ENCODE measurements at regions not wholly inside any gene's neighbourhood (a gene's known extent, or its start where the extent isn't known, plus 50 kb on each side); places are given as distances from the start of the nearest gene placed in this dataset.
A peak's percentile ranks its signal among the peaks of the same experiment; 100 is the strongest.
"Not testable (repeated sequence)": the region's sequence is repeated elsewhere in the genome, so short reads cannot be mapped to it uniquely, and the experiment has no call there.

DNA sequence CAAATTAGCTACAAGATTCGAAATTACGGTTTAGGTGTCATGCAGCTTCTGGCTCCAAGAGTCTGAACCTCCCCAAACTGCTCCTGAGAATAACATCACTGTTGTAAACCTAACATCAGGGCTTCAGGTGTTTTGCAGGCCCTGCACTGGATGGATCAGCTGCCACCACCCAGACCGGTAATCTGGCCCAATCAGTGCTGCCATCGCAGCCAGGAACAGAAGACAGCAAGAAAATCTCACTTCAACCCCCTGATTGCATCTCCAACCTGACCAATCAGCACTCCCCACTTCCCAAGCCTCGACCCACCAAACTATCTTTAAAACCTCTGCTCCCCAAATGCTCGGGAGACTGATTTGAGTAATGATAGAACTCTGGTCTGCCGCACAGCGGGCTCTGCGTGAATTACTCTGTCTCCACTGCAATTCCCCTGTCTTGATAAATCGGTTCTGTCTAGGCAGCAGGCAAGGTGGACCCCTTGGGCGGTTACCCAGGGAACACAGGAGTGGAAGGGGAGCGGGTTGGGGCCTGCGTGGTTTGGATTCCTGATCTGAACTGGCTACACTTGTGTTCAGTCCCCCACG, 268.5 kb upstream of the SFSWAP start:
- DNase-seq = no peak

- DNase-seq = no peak
Observed at GRCh38 chr12:131443019-131444000, 267.6 kb upstream of the SFSWAP start.

DNA sequence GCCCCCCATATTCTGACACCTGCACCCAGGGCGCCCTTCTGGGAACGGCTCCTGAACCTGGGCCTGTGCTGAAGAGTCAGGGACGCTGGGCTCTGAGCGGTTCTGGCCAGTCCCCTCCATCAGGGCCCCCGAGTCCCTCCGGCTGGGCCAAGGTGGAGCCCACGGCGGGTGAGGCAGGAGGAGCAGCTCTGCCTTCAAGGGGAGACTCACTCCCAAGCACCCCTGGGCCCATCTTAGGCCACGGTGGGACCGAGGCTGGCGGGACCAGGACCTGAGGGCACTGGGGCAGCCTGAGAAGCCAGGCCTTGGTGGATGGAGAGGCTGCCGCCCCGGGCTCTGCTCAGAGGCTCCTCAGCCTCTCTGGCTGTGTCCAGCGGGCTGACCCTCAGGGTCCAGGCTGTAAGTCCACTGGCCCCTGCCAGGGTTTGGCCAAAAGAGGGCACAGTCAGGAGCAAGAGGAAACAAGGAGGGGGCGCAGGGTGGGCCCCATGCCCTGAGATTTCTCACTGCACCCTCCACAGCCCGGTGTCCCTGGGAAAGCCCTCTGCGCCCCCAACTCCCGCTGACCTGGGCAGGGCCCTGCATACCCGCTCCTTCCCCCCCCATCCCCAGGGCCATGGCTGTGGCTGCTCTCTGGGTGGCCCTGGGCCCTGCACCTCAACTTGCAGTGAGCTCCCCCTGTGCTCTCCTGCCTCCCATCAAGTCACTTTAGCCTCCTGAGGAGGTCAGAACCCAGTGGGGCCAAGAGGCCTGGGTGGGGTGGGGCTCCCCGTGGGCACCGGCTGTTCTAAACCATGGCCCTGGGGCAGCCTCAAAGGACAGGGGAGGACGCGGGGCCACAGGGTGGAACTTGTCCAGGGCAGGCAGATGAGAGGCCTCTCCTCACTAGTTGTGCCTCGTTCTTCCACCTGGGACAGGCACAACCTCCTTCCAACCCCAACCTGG, 266.4 kb upstream of the SFSWAP start:
- DNase-seq = no peak

GRCh38 chr12:131445184-131445774, 265.6 kb upstream of the SFSWAP start:
- DNase-seq = no peak

DNA sequence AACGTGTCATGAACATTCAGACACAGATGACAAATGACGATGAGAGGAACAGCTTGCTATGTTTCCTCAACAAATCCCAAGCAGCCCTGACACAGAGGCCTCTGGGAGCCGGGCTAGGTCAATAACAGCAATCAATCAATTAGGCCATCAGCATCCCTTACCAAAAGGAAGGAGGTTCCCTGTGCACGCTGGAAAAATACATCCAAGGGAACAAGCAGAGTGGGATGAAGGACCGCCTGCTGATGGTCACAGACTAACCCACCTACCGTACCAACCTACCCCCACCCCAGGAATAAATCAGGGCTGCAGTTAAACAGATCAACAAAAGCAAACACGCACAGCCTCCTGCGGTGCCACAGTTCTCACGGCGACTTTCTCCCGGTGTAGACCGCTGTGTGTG, 265.1 kb upstream of the SFSWAP start:
- no peak for DNase-seq

GRCh38 chr12:131447636-131448035, 263.3 kb upstream of the SFSWAP start:
- DNase-seq = not testable (repeated sequence)

DNA sequence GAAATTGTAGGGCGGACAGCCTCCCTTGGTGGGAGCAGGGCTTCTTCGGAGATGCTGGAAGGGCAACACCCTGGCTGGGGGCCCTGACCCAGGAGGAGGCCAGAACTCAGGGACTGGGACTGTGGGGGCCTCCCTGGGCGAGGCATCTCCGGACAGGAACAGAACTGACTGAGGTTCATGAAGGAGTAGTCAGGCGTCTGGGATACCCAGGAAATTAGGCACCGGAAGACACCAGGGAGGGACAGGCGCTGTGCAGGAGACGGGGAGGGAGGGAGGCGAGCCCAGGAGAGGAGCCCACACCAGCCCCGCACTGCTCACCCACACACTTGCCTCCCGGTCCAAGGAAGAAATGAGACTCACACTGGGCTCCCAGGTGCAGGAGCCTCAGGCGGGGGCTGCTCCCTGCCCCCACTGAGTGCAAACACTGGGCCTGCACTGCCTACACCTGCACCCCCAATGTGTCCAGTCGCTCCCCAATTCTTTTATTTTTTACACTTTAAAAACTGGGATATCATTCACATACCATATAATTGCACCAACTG, 262.6 kb upstream of the SFSWAP start:
- no peak for DNase-seq

DNA sequence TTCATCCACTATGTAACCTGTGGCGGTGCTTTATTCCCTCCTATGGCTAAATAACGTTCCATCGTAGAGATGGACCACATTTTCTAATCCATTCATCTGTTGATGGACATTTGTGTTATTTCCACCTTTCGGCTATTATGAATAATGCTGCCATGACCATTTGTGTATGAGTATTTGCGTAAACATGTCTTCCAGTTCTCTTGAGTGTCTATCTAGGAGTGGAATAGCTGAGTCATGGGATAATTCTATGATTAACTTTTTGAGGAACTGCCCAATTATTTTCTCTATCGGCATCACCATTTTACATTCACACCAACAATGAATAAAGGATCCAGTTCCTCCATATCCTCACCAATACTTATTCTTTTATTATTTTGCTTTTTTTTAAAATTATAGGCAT, 261.9 kb upstream of the SFSWAP start:
- DNase-seq = no peak

- no peak for DNase-seq
Observed at GRCh38 chr12:131452444-131452860, 258.4 kb upstream of the SFSWAP start.

- DNase-seq = peak; percentile 9
Observed at GRCh38 chr12:131454418-131455217, 256.3 kb upstream of the SFSWAP start.

GRCh38 chr12:131455218-131455506, 255.7 kb upstream of the SFSWAP start:
- DNase-seq = no peak

DNA sequence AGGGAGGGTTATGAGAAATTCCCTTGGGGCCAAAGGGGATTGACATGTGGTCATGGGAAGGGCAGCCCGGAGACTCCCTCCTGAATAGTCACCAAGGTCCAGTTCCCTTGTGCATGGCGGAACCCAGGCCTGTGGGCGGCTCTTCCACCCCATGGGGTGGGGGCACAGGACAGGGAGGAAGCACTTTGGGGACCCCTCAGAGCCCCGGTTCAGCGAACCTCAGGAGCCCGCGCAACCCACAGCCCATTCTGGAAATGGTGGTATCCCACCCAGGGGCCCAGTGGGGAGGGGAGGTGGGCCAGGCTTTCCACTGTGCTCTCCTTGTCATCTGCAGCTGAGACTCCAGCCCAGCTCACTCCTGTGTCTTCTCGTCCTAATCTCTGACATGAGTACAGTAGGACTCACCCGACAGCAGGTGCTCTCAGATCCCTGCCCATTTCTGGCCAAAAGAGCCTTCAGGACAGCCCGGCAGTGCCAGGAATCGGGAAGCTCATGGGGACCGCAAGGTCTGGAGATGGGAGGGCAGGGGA, 255.2 kb upstream of the SFSWAP start:
- no peak for DNase-seq

DNA sequence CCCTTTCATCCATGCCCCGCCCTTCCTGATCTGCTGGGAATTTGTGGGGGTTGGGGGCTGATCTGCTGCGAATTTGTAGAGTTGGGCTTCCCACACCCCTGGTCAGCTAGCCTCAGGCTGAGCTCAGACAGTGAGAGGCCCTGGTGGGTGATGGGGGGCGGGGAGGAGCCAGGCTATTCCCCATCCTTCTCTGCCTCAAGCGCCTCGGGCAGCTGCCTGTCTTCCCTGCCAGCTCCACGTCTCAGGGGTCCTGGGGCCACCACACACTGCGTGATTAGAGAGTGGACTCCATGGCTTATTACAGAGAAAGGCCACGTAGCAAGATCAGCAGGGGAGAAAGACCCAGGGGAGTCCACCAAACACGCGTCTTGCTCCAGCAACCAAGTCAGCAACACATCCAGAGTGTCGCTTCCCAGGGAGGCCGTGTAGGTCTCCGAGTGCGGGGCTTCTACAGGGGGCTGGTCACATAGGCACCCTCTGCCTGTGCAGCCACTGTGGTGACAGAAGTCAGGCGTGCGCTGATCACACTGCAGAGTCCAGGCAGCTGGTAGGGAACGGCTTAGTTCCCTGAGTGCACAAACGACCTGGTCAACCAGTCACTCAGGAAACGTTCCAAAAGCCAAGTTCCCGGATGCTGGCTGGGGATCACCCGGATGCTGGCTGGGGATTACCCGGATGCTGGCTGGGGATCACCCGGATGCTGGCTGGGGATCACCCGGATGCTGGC, 254.4 kb upstream of the SFSWAP start:
- DNase-seq = no peak

DNA sequence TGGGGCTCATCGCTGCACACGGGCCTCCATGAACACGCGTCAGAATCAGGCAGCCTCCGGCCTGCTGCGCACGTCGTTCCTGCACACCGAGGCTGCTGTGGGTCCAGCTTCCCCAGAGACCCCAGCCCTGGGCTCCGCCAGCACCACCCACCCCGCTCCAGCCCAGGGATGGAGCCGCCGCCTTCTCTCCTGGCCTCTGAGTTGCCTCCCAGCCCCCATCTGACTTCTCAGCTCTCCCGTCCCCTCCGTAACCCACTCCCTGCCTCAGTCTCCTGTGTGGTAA, 253.9 kb upstream of the SFSWAP start:
- no peak for DNase-seq

DNA sequence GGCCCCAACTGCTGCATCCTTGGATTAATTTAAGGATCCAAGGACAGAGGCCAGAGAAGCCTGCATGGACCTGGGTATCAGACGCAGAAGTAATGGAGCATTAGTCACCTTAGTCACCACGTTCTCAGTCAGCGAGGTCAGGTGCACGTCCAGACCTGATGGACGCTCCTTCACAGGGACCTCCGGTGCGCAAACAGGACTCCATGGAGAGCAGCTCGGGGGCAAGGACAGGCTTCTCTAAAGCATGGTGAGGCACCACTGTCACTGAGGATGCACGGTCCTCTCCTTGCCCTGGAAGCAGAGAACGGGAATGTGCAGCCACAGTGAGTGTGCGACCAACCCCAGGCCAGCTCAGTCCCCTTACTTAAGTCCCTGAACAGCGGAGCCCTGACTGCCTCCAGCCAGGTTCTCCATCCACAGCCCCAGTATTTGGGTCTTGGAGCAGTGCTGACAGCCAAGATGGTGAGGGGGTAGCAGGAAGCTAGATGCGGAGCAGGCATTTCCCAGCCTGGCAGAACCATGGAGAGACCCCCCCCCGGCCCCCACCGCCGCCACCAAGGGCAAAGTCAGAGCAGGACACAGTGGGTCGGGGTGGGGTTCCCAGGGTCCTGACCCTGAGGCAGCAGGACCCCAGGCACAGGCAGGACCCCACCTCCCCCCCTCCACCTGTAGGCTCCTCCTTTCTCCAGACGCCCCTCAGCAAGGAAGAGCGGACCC, 253.4 kb upstream of the SFSWAP start:
- DNase-seq = no peak

- no peak for DNase-seq
Observed at GRCh38 chr12:131458048-131458374, 252.9 kb upstream of the SFSWAP start.

DNA sequence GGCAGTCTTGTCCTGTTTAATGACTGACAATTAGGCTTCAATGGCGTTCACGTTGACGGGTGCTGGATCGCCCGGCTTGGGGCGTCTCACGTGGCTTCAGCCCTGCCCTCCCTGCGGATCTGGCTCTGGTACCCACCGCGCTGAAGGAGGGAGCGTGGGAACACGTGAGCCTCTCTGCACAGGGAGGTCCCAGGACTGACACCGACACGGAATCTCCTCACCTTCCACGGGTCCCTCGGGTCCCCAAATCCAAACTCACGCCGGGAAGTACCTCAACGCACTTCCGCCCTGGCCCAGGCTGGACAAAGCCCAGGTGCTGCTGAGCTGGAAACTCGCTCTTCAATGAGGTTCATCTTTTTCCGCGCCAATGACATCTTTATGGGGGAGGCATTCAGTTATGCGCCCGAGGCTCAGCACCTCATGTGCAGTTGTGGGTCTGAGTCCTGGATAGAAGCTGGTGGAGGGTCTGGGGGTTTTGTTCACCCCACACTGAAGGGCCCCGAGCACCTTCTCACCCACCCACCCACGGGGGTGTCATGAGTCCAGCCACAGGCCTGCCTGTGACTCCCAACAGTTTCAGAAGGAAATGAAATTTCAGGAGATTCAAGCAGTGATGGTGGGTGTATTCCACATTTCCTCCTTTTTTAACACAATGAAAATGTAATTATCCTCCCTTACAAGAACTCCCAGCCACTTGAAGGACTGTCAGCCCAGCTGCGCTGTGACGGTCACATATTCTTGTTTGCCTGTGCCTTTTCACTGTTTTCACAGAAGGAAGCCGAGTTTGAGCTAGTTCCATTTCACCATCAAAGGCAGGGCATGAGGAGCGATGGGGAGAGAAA, 251.7 kb upstream of the SFSWAP start:
- no peak for DNase-seq

DNA sequence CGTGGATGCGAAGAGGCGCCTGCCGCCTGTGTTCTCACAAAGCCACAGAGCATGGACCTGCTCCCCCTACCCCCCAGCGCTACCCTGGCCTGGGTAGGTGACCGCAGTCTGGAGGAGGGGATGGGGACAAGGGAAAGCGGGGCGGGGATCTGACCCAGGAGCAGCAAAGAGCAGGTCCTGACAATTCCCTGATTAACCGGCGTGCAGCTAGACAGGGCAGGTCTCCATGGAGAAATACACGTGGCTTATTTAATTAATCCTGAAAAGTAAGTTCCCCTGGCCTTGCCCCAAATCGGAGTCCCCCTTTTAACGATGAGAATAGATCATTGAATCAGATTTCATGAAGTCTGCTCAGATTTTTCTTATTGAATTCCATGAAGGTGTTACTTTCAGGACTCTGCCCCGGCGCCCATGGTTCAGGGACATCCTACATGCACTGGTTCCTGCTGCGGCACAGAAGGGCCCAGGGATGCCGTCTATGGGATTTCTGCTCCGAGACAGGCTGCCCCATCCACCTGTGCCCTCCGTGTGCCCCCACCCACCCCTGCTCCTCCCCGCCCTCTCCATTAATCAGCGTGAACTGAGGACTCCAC, 251.0 kb upstream of the SFSWAP start:
- no peak for DNase-seq

DNA sequence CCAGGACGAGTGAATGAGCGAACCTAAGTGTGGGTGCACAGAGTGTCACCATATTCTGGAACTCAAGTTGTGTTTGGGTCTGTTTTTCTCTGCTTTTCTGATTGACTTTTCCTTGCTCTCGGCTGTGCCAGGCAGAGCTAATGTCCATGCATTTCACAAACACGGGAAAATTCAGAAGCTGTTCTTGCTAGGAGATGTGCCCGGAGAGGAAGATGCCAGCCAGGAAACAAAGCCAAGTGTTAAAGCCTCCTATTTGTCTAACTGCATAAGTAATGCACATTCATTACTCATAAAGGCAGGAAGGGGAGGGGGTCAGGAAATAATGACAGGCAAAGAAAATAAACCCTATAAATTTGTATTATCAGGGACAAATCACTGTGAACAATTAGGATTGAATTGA, 250.4 kb upstream of the SFSWAP start:
- DNase-seq = no peak

Measured in fibroblast of skin of back (primary cell).